ENCODE measurements at regions not wholly inside any gene's neighbourhood (a gene's known extent, or its start where the extent isn't known, plus 50 kb on each side); places are given as distances from the start of the nearest gene placed in this dataset.
"Not testable (repeated sequence)": the region's sequence is repeated elsewhere in the genome, so short reads cannot be mapped to it uniquely, and the experiment has no call there.

GRCh38 chr2:184993746-184994145, 395.4 kb downstream of the ZNF804A start:
- ChIA-PET POLR2A (no interaction called here), CTCF (no interaction called here)
- TF ChIP-seq CTCF (IDR thresholded peaks at IDR 0.05; ENCODE audit: control extremely low read depth, extremely low read depth, low read depth, missing control alignments): no peak
- DNase-seq (ENCODE audit: extremely low spot score): no peak

DNA sequence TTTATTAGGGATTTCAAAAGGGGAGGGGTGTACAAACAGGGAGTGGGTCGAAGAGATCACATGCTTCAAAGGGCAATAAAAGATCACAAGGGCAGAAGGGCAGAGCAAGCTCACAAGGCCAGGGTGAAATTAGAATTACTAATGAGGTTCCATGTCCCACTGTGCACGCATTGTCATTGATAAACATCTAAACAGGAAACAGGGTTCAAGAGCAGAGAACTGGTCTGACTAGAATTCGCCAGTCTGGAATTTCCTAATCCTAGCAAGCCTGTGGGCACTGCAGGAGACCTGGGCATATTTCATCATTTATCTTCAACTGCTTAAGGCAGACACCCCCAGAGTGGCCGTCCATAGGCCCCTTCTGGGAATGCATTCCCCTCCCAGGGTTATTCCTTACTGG, 408.2 kb downstream of the ZNF804A start:
- no peak for DNase-seq (ENCODE audit: extremely low spot score)
- CTCF ChIA-PET: no interaction called here
- TF ChIP-seq CTCF (IDR thresholded peaks at IDR 0.05; ENCODE audit: control extremely low read depth, extremely low read depth, low read depth, missing control alignments): no peak
- POLR2A ChIA-PET: no interaction called here

- no peak for TF ChIP-seq CTCF (IDR thresholded peaks at IDR 0.05; ENCODE audit: control extremely low read depth, extremely low read depth, low read depth, missing control alignments)
- POLR2A ChIA-PET: no interaction called here
- CTCF ChIA-PET: no interaction called here
- DNase-seq (ENCODE audit: extremely low spot score): no peak
These were observed 414.3 kb downstream of the ZNF804A start for GRCh38 chr2:185012643-185013042.

- CTCF ChIA-PET: no interaction called here
- TF ChIP-seq CTCF (IDR thresholded peaks at IDR 0.05; ENCODE audit: control extremely low read depth, extremely low read depth, low read depth, missing control alignments): no peak
- POLR2A ChIA-PET: no interaction called here
- DNase-seq (ENCODE audit: extremely low spot score): no peak
These were observed 415.7 kb downstream of the ZNF804A start for GRCh38 chr2:185014076-185014475.

DNA sequence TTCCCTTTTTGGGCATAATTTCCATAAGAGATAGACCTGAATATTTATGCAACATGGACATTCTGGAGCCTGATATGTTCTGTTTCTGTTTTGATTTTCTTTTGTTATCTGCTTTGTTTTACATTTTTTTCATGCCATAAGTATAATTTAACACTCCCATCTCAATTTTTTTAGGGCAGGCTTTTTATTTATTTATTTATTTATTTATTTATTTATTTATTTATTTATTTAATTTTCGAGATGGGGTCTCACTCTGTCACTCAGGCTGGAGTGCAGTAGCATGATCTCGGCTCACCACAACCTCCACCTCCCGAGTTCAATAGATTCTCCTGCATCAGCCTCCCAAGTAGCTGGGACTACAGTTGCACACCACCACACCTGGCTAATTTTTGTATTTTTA, 427.6 kb downstream of the ZNF804A start:
- DNase-seq (ENCODE audit: extremely low spot score); POLR2A ChIA-PET; CTCF ChIA-PET: not testable (repeated sequence)

GRCh38 chr2:185035906-185036305, 437.6 kb downstream of the ZNF804A start:
- TF ChIP-seq CTCF (IDR thresholded peaks at IDR 0.05; ENCODE audit: control extremely low read depth, extremely low read depth, low read depth, missing control alignments): no peak
- ChIA-PET CTCF (no interaction called here), POLR2A (no interaction called here)
- no peak for DNase-seq (ENCODE audit: extremely low spot score)

DNA sequence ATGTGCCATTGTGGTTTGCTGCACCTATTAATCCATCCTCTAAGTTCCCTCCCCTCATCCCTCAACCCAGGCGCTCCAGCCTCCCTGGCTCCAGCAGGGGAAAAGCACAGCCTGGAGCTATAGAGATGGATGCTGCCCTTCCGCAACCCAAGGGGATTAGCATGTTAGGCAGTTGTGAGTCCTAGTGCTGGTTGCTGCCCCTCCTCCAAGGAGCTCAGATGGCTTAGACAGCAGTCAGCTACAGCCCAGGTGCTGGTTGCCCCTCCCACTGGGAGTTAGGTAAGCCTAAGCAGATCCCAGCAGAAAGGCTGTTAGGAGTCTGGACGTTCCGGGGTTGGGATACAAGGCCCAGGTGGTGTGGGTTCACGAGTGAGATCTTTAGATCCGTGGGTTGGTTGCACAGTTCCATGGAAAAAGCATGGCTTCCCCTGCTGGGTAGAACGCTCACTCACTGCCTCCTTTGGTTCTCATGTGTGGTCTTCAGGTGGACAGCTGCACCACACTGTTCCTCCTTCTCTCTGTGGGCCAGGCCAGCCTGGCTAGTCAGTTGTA, 446.1 kb downstream of the ZNF804A start:
- CTCF ChIA-PET: interaction anchor here (1.1 to 1.9 kb wide), 2 partner anchors 17 to 26 kb away, joined by 3 to 6 read pairs; no protein-coding TSS in a partner anchor
- POLR2A ChIA-PET: no interaction called here
- TF ChIP-seq CTCF (IDR thresholded peaks at IDR 0.05; ENCODE audit: control extremely low read depth, extremely low read depth, low read depth, missing control alignments): no peak
- DNase-seq (ENCODE audit: extremely low spot score): no peak

Measured in GM10248 (cell line).